KOPT-K1 (cell line): ENCODE measurements at regions not wholly inside any gene's neighbourhood (a gene's known extent, or its start where the extent isn't known, plus 50 kb on each side); places are given as distances from the start of the nearest gene placed in this dataset.

ENCODE experiments used
- H3K27ac ChIP-seq: fragments of 200-600 bp; sonication (generic); 2 replicates; pipeline ENCODE4 v1.5.1; 2016; ENCODE audit warnings: antibody characterized with exemption, mild to moderate bottlenecking, low read depth, low read length; ENCODE audit not compliant: poor library complexity, severe bottlenecking
- H3K36me3 ChIP-seq: fragments of 200-600 bp; sonication (generic); 2 replicates; pipeline ENCODE4 v1.5.1; 2017; ENCODE audit warnings: antibody characterized with exemption, mild to moderate bottlenecking, low read length, moderate library complexity; ENCODE audit not compliant: insufficient read depth
- H3K9me3 ChIP-seq: fragments of 200-600 bp; sonication (generic); 2 replicates; pipeline ENCODE4 v1.5.1; 2017; ENCODE audit warnings: antibody characterized with exemption, low read length, mild to moderate bottlenecking; ENCODE audit not compliant: insufficient read depth, poor library complexity, severe bottlenecking

- peak overlapping the region; percentile 70 for H3K27ac ChIP-seq
- no peaks in the 10 kb centered on the region for H3K9me3 ChIP-seq
Measured at GRCh38 chr14:65926935-65927700, 514.6 kb downstream of the FUT8 start.

GRCh38 chr14:65927931-65928356 is 515.4 kb downstream of the FUT8 start:
- H3K27ac ChIP-seq = peak overlapping the region; percentile 70
- no peaks in the 10 kb centered on the region for H3K36me3 ChIP-seq
- H3K9me3 ChIP-seq = no peaks in the 10 kb centered on the region

More at GRCh38 chr14:65926935-65927700, 514.6 kb downstream of the FUT8 start:
- H3K36me3 ChIP-seq = no peaks in the 10 kb centered on the region

GRCh38 chr14:65928995-65929394 is 516.5 kb downstream of the FUT8 start:
- Histone ChIP-seq H3K9me3 (no peaks in the 10 kb centered on the region), H3K27ac (peak overlapping the region; percentile 70), H3K36me3 (no peaks in the 10 kb centered on the region)

GRCh38 chr14:65933400-65934069 is 521.0 kb downstream of the FUT8 start:
- H3K36me3 ChIP-seq = no peaks in the 10 kb centered on the region
- H3K27ac ChIP-seq = no peak overlapping the region
- peaks cover 8% of the 10 kb centered on the region for H3K9me3 ChIP-seq

GRCh38 chr14:65934070-65934435 is 521.5 kb downstream of the FUT8 start:
- no peak overlapping the region for H3K27ac ChIP-seq
- H3K9me3 ChIP-seq = peaks cover 8% of the 10 kb centered on the region
- H3K36me3 ChIP-seq = no peaks in the 10 kb centered on the region

- H3K27ac ChIP-seq = peak overlapping the region; percentile 54
- H3K9me3 ChIP-seq = peaks cover 8% of the 10 kb centered on the region
- H3K36me3 ChIP-seq = no peaks in the 10 kb centered on the region
Measured at GRCh38 chr14:65936342-65936975, 523.9 kb downstream of the FUT8 start.

- Histone ChIP-seq H3K9me3 (peaks cover 8% of the 10 kb centered on the region), H3K36me3 (no peaks in the 10 kb centered on the region), H3K27ac (peak overlapping the region; percentile 54)
Measured at GRCh38 chr14:65937079-65937959, 524.8 kb downstream of the FUT8 start.

GRCh38 chr14:65937960-65938316 is 525.4 kb downstream of the FUT8 start:
- peaks cover 8% of the 10 kb centered on the region for H3K9me3 ChIP-seq
- peak overlapping the region; percentile 54 for H3K27ac ChIP-seq

GRCh38 chr14:65938738-65939137 is 526.2 kb downstream of the FUT8 start:
- no peaks in the 10 kb centered on the region for H3K36me3 ChIP-seq
- H3K9me3 ChIP-seq = peaks cover 8% of the 10 kb centered on the region
- H3K27ac ChIP-seq = no peak overlapping the region

More at GRCh38 chr14:65937960-65938316, 525.4 kb downstream of the FUT8 start:
- no peaks in the 10 kb centered on the region for H3K36me3 ChIP-seq

GRCh38 chr14:65939184-65939583 is 526.7 kb downstream of the FUT8 start:
- Histone ChIP-seq H3K9me3 (peaks cover 8% of the 10 kb centered on the region), H3K36me3 (no peaks in the 10 kb centered on the region), H3K27ac (no peak overlapping the region)

- H3K36me3 ChIP-seq = no peaks in the 10 kb centered on the region
- H3K9me3 ChIP-seq = peaks cover 2% of the 10 kb centered on the region
- H3K27ac ChIP-seq = no peak overlapping the region
Measured at GRCh38 chr14:65940056-65940735, 527.7 kb downstream of the FUT8 start.

GRCh38 chr14:65941091-65941490 is 528.6 kb downstream of the FUT8 start:
- Histone ChIP-seq H3K9me3 (no peaks in the 10 kb centered on the region), H3K36me3 (no peaks in the 10 kb centered on the region), H3K27ac (no peak overlapping the region)

GRCh38 chr14:65943150-65943549 is 530.6 kb downstream of the FUT8 start:
- Histone ChIP-seq H3K9me3 (no peaks in the 10 kb centered on the region), H3K27ac (no peak overlapping the region), H3K36me3 (no peaks in the 10 kb centered on the region)

- Histone ChIP-seq H3K27ac (no peak overlapping the region), H3K9me3 (no peaks in the 10 kb centered on the region), H3K36me3 (no peaks in the 10 kb centered on the region)
Measured at GRCh38 chr14:65943916-65944410, 531.4 kb downstream of the FUT8 start.
